Epithelial cell of esophagus (primary cell): ENCODE measurements at regions not wholly inside any gene's neighbourhood (a gene's known extent, or its start where the extent isn't known, plus 50 kb on each side); places are given as distances from the start of the nearest gene placed in this dataset.

ENCODE experiments used
- DNase-seq: peaks from one replicate; pipeline ENCODE4 v3.0.0; 2010; ENCODE audit warnings: low read depth
- H3K4me3 ChIP-seq: 2 replicates; pipeline ENCODE4 v1.5.1; 2011; ENCODE audit warnings: mild to moderate bottlenecking, low read length, control low read depth
- CTCF ChIP-seq: IDR thresholded peaks from 2 replicates; pipeline ENCODE4 v1.5.1; 2011; ENCODE audit warnings: low read depth, mild to moderate bottlenecking, low read length, control low read depth, inconsistent platforms; ENCODE audit not compliant: insufficient read depth; ENCODE audit errors: missing control alignments

- no peak for DNase-seq
- TF ChIP-seq CTCF: no peak
Observed at GRCh38 chr15:94555841-94556519, 324.6 kb downstream of the MCTP2 start.

GRCh38 chr15:94561036-94561689 lies 329.8 kb downstream of the MCTP2 start:
- no peak overlapping the region for H3K4me3 ChIP-seq
- no peak for DNase-seq
- no peak for TF ChIP-seq CTCF

More at GRCh38 chr15:94555841-94556519, 324.6 kb downstream of the MCTP2 start:
- no peak overlapping the region for H3K4me3 ChIP-seq

- no peak overlapping the region for H3K4me3 ChIP-seq
- no peak for TF ChIP-seq CTCF
- no peak for DNase-seq
Observed at GRCh38 chr15:94563456-94563855, 332.1 kb downstream of the MCTP2 start.

GRCh38 chr15:94576889-94577533 lies 345.6 kb downstream of the MCTP2 start:
- peak; percentile 58 for DNase-seq
- no peak overlapping the region for H3K4me3 ChIP-seq
- TF ChIP-seq CTCF: peak; percentile 86

- TF ChIP-seq CTCF: no peak
- DNase-seq: no peak
- no peak overlapping the region for H3K4me3 ChIP-seq
Observed at GRCh38 chr15:94579286-94579685, 347.9 kb downstream of the MCTP2 start.

- no peak for TF ChIP-seq CTCF
- no peak overlapping the region for H3K4me3 ChIP-seq
- no peak for DNase-seq
Observed at GRCh38 chr15:94580211-94580885, 349.0 kb downstream of the MCTP2 start.
